ENCODE measurements at regions not wholly inside any gene's neighbourhood (a gene's known extent, or its start where the extent isn't known, plus 50 kb on each side); places are given as distances from the start of the nearest gene placed in this dataset.

DNA sequence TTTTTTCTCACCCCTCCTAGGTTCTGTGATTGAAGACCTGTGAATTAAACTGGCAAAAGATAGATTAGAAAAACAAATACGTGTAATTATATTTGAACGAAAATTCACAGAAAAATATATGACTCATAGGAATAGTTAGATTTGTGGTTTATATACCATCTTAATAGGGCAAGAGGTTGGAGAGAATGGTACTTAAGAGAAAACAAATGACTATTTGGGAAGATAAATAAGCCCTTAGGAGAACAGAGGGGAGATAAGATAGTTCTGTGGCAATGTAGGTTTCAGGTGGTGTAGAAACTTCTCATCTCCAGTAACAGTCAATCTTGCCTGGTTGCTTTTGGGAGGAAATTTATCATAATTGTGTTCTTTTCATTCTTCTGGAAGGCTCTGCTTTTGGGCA lies 122.0 kb downstream of the PRDM9 start:
- peaks cover 6% of the 10 kb centered on the region for H3K9me3 Mint-ChIP-seq

DNA sequence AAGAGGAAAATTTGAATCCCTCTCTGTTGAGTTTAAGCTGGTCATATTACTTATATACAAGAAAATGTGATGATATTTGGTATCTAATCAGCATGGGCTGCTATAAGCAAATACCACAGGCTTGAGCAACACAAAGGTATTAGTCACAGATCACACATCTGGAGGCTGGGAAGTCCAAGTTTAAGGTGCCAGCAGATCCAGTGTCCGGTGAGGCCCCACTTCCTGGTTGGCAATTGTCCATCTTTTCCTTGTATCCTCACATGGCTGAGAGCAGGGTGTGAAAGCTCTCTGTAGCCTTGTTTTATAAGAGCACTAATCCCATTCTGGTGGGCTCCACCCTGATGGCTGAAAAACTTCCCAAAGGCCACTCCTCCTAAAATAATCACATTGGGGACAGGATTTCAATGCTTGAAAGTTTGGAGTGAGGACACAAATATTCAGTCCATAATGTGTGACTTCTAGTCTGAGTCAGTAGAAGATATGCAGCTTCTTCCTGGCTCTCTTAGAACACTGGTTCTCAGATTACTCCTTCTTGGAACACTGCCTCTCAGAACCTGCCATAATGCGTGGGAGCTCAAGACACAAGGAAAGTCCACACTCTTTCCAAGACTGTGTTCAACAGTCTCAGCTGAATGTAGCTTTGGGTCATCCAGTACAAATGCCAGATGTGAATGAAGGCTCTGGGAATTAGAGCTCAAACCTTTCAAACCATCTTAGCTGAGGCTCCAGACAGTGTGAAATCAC lies 124.1 kb downstream of the PRDM9 start:
- TF ChIP-seq CTCF (IDR thresholded peaks at IDR 0.05), result no peak
- H3K4me1 Mint-ChIP-seq (ENCODE audit: low read depth), result no peaks in the 10 kb centered on the region
- no peaks in the 10 kb centered on the region for H3K36me3 Mint-ChIP-seq (ENCODE audit: low read depth)
- POLR2A ChIA-PET, result no interaction called here
- no peak overlapping the region for H3K27ac Mint-ChIP-seq
- no peaks in the 10 kb centered on the region for H3K27me3 Mint-ChIP-seq
- intact Hi-C loops (cut with micrococcal nuclease), result no loop called here
- peaks cover 9% of the 10 kb centered on the region for H3K9me3 Mint-ChIP-seq
- no peak overlapping the region for H3K4me3 Mint-ChIP-seq
- DNase-seq (no peak), ATAC-seq (no peak)
- CTCF ChIA-PET, result no interaction called here

More for the DNA sequence above, 122.0 kb downstream of the PRDM9 start:
- intact Hi-C loops (cut with micrococcal nuclease), result no loop called here
- no peaks in the 10 kb centered on the region for H3K4me1 Mint-ChIP-seq (ENCODE audit: low read depth)
- H3K4me3 Mint-ChIP-seq, result no peak overlapping the region
- H3K27ac Mint-ChIP-seq, result no peak overlapping the region
- ChIA-PET CTCF (no interaction called here), POLR2A (no interaction called here)
- no peak for TF ChIP-seq CTCF (IDR thresholded peaks at IDR 0.05)
- ATAC-seq, result no peak
- no peaks in the 10 kb centered on the region for H3K27me3 Mint-ChIP-seq
- no peak for DNase-seq
- no peaks in the 10 kb centered on the region for H3K36me3 Mint-ChIP-seq (ENCODE audit: low read depth)

DNA sequence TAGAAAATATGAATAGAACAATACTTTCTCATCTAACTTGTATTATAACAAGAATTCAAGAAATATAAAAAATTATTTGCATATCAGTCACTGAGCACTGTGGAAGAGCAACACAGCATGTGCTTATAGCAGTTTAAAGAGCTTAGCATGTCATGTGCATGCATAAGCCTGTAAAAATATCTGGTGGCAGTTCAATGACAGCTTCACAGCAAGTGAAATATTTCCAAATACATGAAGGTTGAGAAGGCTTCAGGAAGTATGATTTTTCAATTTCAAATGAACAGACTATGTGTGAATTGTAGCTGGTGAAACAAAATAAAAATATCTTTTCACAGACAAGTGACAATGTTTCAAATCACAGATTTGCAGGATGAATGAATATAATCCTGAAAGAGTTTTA lies 128.5 kb downstream of the PRDM9 start:
- ChIA-PET POLR2A (no interaction called here), CTCF (interaction anchor here (0.6 kb wide), 1 partner anchor 34 kb away, joined by 3 read pairs; no protein-coding TSS in a partner anchor)
- intact Hi-C loops (cut with micrococcal nuclease), result no loop called here
- DNase-seq (no peak), ATAC-seq (no peak)
- no peaks in the 10 kb centered on the region for H3K4me1 Mint-ChIP-seq (ENCODE audit: low read depth)
- H3K27ac Mint-ChIP-seq, result no peak overlapping the region
- no peak for TF ChIP-seq CTCF (IDR thresholded peaks at IDR 0.05)
- H3K36me3 Mint-ChIP-seq (ENCODE audit: low read depth), result no peaks in the 10 kb centered on the region
- H3K4me3 Mint-ChIP-seq, result no peak overlapping the region
- peaks cover 13% of the 10 kb centered on the region for H3K9me3 Mint-ChIP-seq
- no peaks in the 10 kb centered on the region for H3K27me3 Mint-ChIP-seq

- intact Hi-C loops (cut with micrococcal nuclease), result no loop called here
- no peak for TF ChIP-seq CTCF (IDR thresholded peaks at IDR 0.05)
- no peak for ATAC-seq
- no peaks in the 10 kb centered on the region for H3K36me3 Mint-ChIP-seq (ENCODE audit: low read depth)
- CTCF ChIA-PET, result no interaction called here
- POLR2A ChIA-PET, result no interaction called here
- H3K4me1 Mint-ChIP-seq (ENCODE audit: low read depth), result no peaks in the 10 kb centered on the region
- H3K4me3 Mint-ChIP-seq, result no peak overlapping the region
- peaks cover 17% of the 10 kb centered on the region for H3K9me3 Mint-ChIP-seq
- no peaks in the 10 kb centered on the region for H3K27me3 Mint-ChIP-seq
- no peak overlapping the region for H3K27ac Mint-ChIP-seq
- no peak for DNase-seq
Observed at GRCh38 chr5:23639326-23639725, 131.9 kb downstream of the PRDM9 start.

DNA sequence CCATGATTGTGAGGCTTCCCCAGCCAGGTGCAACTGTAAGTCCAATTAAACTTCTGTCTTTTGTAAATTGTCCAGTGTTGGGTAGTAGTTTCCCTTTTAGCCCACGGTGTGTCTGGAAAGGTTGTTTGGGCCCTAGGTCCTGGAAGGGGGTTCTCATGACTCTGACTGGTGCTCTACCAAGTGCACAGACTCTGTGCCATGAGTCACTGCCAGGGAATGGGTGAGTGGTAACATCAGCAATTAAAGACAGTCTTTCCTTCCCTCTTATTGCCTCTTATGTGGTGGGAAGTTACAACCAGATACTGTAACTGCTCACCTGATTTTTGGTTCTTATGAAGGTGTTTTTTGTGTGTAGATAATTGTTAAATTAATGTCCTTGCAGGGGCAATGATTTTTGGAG lies 141.2 kb downstream of the PRDM9 start:
- no peaks in the 10 kb centered on the region for H3K27me3 Mint-ChIP-seq
- peaks cover 21% of the 10 kb centered on the region for H3K9me3 Mint-ChIP-seq
- no peak for ATAC-seq
- no peaks in the 10 kb centered on the region for H3K36me3 Mint-ChIP-seq (ENCODE audit: low read depth)
- H3K4me3 Mint-ChIP-seq, result no peak overlapping the region
- ChIA-PET CTCF (no interaction called here), POLR2A (no interaction called here)
- H3K27ac Mint-ChIP-seq, result no peak overlapping the region
- no peak for TF ChIP-seq CTCF (IDR thresholded peaks at IDR 0.05)
- H3K4me1 Mint-ChIP-seq (ENCODE audit: low read depth), result no peaks in the 10 kb centered on the region
- DNase-seq, result no peak
- intact Hi-C loops (cut with micrococcal nuclease), result no loop called here
